GM18858 (cell line): ENCODE measurements at regions not wholly inside any gene's neighbourhood (a gene's known extent, or its start where the extent isn't known, plus 50 kb on each side); places are given as distances from the start of the nearest gene placed in this dataset.
"Not testable (repeated sequence)": the region's sequence is repeated elsewhere in the genome, so short reads cannot be mapped to it uniquely, and the experiment has no call there.

Experiments
- ATAC-seq: cut with Tn5 transposase; IDR thresholded peaks from one replicate; pipeline ENCODE4 v1.9.1; 2021; ENCODE audit not compliant: unreplicated experiment

- ATAC-seq, result no peak
Observed at GRCh38 chr9:11701706-11702105, 991.5 kb upstream of the TYRP1 start.

GRCh38 chr9:11702548-11702947, 990.6 kb upstream of the TYRP1 start:
- no peak for ATAC-seq

GRCh38 chr9:11704198-11704597, 989.0 kb upstream of the TYRP1 start:
- not testable (repeated sequence) for ATAC-seq

- ATAC-seq, result no peak
Observed at GRCh38 chr9:11708899-11709298, 984.3 kb upstream of the TYRP1 start.

- ATAC-seq, result no peak
Observed at GRCh38 chr9:11709567-11709966, 983.6 kb upstream of the TYRP1 start.

GRCh38 chr9:11713077-11713476, 980.1 kb upstream of the TYRP1 start:
- no peak for ATAC-seq

- no peak for ATAC-seq
Observed at GRCh38 chr9:11722957-11723356, 970.2 kb upstream of the TYRP1 start.

- ATAC-seq, result no peak
Observed at GRCh38 chr9:11726659-11727058, 966.5 kb upstream of the TYRP1 start.

- ATAC-seq, result no peak
Observed at GRCh38 chr9:11735391-11735790, 957.8 kb upstream of the TYRP1 start.

- ATAC-seq, result no peak
Observed at GRCh38 chr9:11742471-11742870, 950.7 kb upstream of the TYRP1 start.

- no peak for ATAC-seq
Observed at GRCh38 chr9:11743356-11743755, 949.8 kb upstream of the TYRP1 start.

GRCh38 chr9:11749396-11749795, 943.8 kb upstream of the TYRP1 start:
- ATAC-seq, result no peak

- no peak for ATAC-seq
Observed at GRCh38 chr9:11755951-11756350, 937.2 kb upstream of the TYRP1 start.

GRCh38 chr9:11757408-11757807, 935.8 kb upstream of the TYRP1 start:
- no peak for ATAC-seq

GRCh38 chr9:11758016-11758415, 935.2 kb upstream of the TYRP1 start:
- no peak for ATAC-seq

- ATAC-seq, result no peak
Observed at GRCh38 chr9:11779971-11780370, 913.2 kb upstream of the TYRP1 start.

GRCh38 chr9:11792870-11793269, 900.3 kb upstream of the TYRP1 start:
- ATAC-seq, result no peak

- no peak for ATAC-seq
Observed at GRCh38 chr9:11794984-11795383, 898.2 kb upstream of the TYRP1 start.

GRCh38 chr9:11805969-11806368, 887.2 kb upstream of the TYRP1 start:
- ATAC-seq, result no peak

GRCh38 chr9:11821306-11821975, 871.7 kb upstream of the TYRP1 start:
- no peak for ATAC-seq

- ATAC-seq, result no peak
Observed at GRCh38 chr9:11828201-11828600, 865.0 kb upstream of the TYRP1 start.

- no peak for ATAC-seq
Observed at GRCh38 chr9:11833056-11833455, 860.1 kb upstream of the TYRP1 start.

GRCh38 chr9:11868795-11869194, 824.4 kb upstream of the TYRP1 start:
- ATAC-seq, result no peak
